NCI-H1417 treated with DMSO at 0.1 percent for 48 hours (cell line): ENCODE measurements at regions not wholly inside any gene's neighbourhood (a gene's known extent, or its start where the extent isn't known, plus 50 kb on each side); places are given as distances from the start of the nearest gene placed in this dataset.

Experiments used
- DNase-seq: peaks from one replicate; lab custom pipeline; 2025; lab: John Stamatoyannopoulos, UW

DNA sequence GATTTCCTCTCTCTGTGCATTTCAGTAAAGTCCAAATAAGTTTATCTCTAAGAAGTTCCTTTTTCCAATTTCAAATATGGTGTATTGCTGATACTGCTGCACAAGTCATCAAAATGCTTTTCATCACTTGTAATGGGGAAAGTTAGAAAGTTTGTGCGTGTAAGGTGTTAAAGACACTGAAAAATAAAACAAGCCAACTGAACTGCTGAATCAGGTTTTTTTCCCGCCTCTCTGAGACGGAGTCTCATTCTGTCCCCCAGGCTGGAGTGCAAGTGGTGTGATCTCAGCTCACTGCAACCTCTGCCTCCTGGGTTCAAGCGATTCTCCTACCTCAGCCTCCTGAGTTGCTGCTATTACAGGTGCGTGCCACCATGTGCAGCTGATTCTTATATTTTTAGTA is 400.9 kb downstream of the LRRC70 start:
- DNase-seq = no peak

DNA sequence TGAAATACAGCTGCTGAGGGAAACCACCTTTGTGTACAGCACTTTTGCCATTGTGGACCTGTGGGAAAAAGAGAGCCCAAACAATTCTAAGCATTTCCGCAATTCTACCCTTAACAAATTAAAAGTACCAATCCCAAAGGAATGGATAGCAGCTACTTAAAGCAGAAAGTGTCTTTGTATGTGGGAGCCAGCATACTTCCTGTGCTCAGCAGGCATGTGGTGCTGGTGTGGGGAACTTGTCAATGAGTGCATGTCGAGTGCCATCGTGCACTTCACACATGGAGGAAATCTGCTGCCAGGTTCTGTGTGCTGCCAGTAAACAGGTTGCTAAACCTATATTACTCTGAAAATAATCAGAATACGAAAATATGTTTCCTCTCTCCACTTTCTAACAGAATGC is 399.0 kb downstream of the LRRC70 start:
- DNase-seq = no peak

DNA sequence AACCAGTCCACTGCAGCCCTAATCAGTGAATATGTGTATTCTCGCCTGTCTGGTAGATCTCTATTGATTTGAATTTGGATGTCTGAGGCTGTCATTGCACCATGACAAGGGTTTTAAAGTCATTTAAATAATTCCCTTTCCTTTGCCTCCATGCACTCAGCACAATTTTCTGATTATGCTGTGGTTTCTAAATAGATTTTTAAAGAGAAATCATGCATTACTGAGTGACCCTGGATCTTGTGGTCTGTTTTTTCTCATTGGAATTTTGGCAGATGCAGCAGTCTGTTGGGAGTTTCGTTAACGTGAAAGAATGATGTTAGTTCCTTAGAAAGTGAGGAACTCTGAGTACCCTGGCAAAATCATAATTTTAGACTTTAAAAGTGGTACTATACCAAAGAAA is 396.0 kb downstream of the LRRC70 start:
- no peak for DNase-seq

DNA sequence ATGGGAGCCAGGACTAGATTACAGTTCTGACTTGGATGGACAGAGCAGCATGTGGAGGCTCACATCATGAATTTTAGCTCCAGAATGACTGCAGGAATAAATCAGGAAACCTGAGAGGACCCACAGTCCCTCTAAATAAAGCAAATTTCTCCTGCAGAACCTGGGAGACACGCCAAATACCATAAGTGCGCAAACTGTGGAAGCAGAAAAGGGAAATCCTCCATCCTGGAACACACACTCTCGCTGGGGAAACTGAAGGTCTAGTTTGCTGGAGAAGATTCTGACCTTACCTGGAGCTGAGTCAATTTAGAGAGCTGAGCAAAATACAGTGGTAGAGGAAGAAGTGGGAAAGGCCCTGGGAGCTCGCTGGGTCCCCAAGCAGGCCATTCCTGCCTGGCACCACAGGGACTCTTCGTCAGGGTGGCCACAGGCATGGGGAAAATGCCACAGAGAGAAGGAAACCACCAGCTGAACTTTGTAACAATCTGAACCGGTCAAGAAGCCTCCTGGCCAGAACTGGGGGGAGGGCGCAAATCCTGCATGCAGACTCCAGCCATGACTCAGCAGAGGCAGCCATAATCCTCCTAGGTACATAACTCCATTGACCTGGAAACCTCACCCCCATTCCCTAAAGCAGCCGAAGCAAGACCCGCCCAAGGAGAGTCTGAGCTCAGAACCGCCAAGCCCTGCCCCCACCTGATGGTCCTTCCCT is 390.9 kb downstream of the LRRC70 start:
- no peak for DNase-seq

DNA sequence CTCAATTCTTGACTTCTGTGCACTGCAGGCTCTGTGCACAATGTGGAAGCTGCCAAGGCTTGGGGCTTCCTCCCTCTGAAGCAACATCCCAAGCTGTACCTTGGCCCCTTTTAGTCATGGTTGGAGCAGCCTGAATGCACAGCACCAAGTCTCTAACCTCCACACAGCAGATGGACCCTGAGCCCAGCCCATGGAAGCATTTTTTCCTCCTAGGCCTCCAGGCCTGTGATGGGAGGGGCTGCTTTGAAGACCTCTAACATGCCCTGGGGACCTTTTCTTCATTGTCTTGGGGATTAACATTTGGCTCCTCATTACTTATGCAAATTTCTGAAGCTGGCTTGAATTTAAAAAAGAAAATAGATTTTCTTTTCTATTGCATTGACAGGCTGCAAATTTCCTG is 385.8 kb downstream of the LRRC70 start:
- DNase-seq = no peak

DNA sequence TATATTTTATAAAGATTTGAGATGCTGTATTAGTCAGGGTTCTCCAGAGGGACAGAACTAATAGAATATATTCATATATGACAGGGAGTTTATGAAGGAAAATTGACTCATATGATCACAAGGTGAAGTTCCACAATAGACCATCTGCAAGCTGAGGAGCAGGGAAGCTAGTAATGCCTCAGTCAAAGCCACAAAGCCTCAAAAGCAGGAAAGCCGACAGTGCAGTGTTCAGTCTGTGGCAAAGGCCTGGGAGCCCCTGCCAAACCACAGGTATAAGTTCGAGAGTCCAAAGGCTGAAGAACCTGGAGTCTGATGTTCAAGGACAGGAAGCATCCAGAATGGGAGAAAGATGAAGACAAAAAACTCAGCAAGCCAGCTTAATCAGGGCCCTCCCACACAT is 382.2 kb downstream of the LRRC70 start:
- DNase-seq = no peak

DNA sequence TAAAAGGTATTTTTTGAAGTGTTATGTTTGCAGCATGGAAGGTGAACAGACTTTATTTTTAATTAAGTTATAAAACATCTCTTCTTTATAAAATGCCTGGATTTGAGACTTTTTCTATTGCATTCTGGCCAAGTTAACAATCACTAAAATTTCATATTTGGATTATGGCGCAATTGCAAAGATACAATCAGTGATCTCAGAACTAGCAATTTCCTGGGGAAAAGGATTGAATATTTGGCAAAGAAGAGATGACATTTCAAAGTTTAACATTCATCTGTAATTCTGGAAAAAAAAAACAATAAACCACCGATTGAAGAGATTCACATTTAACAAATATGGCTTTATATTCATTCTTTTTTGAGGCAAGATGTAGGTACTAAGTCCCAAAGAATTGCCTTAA is 378.0 kb downstream of the LRRC70 start:
- DNase-seq = no peak

DNA sequence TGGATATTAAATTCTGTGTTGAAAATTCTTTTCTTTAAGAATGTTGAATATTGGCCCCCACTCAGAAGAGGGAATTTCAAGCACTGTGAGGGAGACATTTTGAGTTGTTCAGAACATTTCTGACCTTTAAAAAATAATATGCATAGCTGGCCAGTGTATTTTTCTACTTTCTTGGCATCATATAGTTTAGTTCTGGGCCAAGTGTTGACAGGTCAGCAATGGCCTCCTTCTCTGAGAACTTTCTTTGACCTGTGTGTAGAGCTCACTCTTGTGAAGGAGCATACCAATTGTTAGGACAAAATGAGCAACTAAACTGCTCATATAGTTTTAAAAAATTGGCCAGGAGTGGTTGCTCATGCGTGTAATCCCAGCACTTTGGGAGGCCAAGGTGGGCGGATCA is 376.0 kb downstream of the LRRC70 start:
- DNase-seq = no peak

DNA sequence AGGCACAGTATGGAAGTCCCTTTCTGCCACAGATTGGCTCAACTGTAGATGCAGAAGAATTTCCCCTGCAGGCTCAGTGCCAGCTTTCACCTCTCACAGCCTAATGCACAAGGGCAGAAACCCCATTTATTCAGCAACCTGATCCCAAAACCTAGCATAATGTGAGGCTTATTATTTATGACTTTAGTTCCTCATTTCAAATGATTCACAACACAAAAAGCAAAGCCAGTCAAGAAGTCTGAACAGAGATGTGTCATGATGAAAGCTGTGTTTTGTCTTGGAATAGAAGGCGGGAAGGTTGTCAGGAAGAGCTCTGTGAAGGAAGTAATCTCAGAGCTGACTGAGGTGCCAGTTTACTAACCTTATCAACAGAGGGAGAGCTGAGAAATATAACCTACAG is 369.7 kb downstream of the LRRC70 start:
- no peak for DNase-seq

DNA sequence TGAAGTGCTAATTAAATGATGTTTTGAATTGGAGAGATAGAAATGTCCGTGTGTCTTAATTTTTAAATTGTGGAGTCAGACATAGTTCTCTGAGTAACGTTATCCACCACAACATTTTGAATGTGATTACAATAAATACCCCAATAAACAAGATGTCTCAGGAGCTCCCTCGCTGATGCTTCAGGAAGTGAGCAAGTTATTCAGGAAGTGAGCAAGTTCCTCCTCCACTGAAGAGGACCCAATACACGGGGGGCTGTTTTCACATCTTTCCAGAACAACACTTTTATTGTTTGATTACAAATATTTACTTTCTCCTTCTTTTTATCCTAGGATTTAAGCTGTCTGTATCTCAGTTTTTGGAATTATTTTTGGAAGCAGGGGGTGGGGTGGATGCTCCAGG is 363.8 kb downstream of the LRRC70 start:
- no peak for DNase-seq

DNA sequence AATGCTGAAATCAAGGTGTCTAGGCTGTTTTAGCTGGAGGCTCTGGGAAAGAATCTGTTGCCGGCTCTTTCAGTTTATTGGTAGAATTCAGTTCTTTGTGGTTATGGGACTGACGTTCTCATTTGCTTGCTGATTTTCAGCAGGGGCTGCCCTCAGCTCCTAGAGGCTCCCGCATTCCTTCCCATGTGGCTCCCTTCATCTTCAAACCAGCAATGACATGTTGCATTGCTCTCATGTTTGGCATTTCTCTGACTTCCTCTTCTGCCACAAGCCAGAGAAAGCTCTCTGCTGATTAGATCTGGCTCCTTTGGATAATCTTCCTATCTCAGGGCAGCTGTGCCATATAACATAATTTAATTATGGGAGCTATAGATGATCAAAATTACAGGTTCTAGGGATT is 360.3 kb downstream of the LRRC70 start:
- no peak for DNase-seq

DNA sequence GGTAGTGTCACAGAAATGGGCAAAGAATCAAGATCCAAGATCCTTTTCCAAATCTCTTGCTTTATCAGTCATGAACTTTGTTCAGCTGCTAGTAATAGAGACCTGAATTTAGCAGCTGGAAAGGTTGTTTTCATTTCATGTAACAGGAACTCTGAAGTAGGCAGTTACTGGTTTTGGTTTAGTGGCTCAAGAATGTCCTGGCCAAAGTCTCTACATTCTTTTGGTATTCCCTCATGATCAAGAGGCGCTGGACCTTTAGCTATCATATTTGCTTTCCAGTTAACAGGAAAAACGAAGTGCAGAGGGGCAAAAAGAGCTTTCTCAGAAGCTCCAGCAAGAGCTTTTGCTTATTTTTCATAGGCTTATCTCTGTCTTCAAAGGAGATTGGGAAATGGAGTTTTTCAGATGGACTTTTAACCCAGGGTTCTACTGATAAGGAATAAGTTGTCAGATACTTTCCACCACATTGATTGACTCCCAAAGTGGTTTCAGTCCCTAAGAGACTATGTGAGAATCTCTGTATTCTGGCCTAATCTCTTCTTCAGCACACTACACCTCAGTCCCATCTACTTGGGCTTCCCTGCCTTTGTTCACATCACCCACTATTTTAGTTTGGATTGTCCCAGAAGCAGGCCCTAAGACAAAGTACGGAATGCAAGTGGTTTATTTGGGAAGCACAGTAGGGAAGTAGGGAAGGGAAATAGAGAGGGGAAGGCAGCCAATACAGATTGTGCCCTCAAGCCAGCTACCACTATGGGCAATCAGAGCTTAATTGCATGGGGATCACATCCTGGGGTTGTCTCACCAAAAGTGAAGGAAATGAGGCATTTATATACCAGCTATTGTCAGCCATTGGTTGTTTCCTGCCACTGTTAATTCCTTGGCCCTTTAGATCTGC is 359.3 kb downstream of the LRRC70 start:
- DNase-seq = no peak

DNA sequence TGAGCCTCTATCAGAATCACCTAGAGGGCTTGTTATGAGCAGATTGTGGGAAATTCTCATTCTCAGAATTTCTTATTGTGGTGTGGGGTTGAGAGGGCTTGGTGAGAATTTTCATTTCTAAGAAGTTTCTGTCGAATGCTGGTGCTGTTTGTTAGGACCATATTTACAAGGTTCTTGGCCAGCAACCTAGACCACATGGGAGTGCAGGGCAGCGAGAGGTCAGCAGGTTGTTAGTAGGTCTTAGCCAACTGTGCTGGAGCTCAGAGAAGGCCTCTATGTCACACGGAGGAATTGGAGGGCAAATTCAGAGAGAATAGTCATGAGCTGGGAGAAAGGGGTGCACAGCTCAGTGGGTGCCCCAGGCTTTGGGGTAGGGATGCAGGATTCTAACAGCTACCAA is 357.0 kb downstream of the LRRC70 start:
- DNase-seq = no peak

DNA sequence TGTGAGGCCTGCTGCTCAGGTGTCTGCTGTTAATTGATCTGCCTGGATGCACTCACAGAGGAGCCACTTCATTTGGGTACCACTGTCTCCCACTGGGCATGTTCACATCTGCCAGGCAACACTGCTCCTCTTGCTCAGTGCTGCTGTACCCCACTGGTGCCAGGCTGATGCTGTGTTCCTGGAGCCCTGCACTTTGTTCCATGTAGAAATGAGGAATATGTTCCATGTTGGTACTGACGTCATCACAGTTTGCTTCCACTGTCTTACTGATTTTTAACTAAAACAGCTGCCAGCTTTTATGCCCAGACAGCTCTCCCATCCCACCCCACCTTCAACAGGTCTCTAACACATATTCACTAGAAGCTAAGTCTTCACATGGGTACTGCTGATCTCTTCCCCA is 355.7 kb downstream of the LRRC70 start:
- no peak for DNase-seq

DNA sequence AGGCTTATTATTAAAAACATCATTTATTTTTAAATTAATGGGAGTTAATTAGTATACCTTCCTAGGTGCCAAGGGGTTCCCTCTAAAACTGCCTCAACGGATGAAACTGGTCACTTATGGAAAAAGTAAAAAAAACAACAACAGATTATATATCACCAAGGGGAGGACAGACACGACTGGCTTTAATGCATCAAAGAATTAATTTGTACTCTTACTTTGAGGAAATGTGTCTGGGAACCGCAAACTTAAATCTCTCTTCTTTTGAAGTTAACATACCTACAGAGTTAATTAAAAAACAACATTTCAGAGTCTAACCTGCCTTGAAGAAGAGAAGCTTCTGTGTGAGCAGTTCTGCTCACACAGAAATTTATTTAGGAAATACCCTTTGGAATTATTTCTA is 354.6 kb downstream of the LRRC70 start:
- DNase-seq = no peak

DNA sequence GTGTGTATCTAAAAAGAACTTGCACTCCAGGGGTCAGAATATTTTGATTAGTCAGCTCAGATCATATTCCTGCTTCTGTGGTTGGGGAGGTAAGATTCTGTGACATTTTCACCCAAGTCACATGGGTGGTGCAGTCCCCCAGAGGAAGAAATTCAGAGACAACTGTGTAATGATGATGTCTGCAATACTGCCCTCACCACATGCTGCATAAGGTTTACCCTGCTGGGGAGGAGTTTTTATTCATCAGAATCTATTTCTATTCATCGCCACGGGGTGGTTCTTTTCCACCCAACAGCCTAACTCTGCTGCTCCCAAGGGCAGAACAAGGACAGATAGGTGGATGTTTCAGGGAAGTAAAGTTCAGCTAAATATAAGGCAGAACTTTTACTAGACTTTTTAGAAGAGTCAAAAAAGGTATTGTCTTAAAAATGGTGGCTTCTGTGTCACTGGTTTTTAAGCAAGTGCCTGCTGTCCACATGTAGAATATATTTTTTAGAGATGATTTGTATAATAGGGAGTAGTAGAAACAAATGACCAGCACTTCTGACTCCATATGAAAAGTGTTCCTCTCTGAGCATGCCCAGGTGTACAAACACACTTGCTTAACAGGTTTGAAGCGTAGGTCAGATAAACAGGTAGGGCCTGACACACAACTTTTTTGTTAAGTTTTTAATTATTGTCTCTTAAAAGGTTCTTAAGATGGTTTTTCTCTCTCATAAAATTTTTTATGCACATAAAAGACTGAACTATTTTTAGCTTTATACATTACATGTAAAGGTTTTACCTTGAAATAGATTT is 352.7 kb downstream of the LRRC70 start:
- no peak for DNase-seq

DNA sequence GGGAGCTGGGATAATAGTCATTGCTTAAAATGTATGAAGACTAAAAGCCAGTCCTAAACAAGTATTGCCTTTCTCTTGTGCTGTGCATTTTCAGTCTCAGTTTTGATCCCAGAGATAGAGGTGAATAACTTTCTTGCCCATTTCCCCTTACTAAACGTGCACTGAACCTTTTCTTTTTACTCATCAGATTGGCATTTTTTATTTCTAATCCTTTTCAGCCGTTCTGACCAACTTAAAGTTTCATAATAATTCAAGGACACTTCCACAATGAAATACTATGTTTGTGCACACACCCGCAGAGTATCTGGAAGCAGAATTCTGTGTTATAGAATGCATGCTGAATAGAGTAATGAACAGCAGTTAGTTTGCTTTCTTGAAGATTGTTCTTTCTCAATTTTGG is 343.6 kb downstream of the LRRC70 start:
- no peak for DNase-seq

DNA sequence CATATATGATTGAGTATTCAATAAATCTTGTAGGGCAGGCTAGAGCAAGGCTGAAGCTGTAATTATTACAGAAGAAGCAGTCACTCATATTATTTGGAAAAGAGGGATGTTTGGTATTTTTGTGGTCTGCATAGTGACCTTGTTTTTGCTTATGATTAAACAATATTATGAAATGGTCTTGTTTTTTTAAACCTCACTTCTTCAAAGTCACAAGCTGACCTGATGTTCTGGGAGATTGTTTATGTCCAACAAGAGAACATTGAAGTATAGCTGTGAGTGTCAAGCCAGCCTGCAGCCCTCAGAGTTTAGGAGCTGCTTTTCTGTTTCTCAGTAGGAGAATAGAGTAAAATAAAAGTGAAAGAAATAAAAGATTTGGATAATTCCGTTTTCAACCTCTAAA is 342.2 kb downstream of the LRRC70 start:
- no peak for DNase-seq

DNA sequence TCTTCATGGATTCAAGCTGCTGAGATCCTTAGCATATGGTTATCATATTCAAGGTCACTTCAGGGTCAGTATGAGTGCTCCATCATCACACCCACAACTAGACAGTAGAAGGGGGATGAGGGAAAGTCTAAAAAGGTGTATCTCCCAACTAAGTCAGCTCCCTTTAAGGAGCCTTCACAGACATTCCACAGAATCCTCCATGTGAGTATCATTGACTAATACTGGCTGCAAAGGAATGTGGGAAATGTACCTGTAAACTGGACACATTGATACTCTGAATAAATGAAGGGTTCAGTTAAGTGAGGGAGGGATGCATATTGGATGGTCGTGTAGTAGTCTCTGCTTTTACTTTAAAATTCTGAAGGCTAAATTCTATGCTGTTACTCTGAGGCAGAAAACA is 330.7 kb downstream of the LRRC70 start:
- DNase-seq = no peak

DNA sequence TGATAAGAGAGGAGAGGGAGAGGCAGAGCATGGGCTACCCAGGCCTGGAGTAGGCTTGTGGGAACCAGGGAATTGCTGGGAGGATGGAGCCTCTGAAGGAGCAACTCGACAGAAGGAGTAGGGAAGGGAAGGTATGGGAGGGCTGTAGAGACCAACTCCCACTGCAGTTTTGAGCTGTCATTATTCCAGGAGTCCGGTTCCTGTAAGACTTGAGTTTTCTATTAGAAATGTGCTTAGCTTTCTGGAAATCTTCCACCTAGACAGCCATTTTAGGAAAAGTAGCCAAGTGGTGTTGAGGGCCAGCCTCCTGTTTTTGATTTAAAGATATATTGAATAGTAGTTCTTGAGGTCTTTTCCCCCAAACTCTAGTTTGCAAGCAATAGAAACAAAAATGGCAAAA is 323.5 kb downstream of the LRRC70 start:
- no peak for DNase-seq

DNA sequence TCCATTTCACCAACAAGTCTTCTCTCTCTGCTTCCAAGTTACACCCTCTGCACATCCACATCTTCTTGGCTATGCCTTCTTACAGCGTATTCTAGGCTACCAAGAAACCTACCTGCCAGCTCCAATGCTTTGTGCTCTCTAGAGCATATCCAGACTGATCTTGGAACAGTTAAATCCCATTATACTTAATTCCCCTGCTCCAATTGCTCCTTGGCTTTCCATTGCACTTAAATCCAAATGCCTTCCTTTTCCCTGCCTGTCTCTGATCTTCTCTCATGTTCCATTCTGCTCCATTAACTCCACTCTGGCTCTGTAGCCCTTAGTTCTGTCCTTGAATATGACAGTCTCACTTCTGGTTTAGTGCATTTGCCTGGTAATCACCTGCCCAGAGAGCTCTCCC is 322.4 kb downstream of the LRRC70 start:
- no peak for DNase-seq

DNA sequence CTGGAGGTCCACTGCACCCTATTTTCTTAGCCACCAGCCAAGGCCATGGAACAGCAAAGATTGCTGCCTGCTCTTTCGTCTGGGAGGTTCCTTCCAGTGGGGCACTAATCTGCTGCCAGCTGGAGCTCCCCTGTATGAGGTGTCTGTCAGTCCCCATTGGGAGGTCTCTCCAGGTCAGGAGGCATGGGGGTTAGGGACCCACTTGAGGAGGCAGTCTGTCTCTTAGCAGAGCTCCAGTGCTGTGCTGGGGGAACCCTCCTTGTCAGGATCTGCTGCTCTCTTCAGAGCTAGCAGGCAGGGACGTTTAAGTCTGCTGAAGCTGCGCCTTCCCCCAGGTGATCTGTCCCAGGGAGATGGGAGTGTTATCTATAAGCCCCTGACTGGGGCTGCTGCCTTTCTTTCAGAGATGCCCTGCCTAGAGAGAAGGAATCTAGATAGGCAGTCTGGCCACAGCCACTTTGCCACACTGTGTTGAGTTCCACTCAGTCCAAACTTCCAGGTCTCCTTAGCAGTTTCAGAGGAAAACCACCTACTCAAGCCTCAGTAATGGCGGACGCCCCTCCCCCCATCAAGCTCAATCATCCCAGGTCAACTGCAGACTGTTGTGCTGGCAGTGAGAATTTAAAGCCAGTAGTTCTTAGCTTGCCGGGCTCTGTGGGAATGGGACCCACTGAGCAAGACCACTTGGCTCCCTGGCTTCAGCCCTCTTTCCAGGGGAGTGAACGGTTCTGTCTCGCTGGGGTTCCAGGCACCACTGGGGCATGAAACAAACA is 317.7 kb downstream of the LRRC70 start:
- no peak for DNase-seq
